HG03378 (cell line): ENCODE measurements at regions not wholly inside any gene's neighbourhood (a gene's known extent, or its start where the extent isn't known, plus 50 kb on each side); places are given as distances from the start of the nearest gene placed in this dataset.

Experiments used
- ATAC-seq: cut with Tn5 transposase; IDR thresholded peaks from one replicate; pipeline ENCODE4 v1.9.1; 2021; ENCODE audit warnings: mild to moderate bottlenecking, moderate library complexity; ENCODE audit not compliant: unreplicated experiment

DNA sequence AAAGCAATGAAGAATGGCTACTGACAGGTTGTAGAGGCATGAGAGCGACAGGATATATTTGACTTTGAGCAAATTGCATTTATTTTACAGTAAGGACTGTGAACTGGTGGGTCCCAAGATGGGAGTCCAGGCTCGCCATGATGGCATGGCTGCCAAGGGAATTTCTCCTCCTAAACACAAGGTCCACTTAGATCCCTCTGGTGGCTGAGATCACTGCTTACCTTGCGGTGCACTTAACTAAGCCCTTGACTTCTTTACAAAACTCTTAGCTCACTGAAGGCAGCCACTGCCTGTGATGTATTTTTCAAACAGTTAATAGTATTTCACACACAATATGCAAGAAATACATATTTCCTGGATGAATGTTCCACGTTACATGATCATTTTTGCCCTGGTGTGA is 50.3 kb upstream of the SORBS2 start:
- ATAC-seq = no peak

DNA sequence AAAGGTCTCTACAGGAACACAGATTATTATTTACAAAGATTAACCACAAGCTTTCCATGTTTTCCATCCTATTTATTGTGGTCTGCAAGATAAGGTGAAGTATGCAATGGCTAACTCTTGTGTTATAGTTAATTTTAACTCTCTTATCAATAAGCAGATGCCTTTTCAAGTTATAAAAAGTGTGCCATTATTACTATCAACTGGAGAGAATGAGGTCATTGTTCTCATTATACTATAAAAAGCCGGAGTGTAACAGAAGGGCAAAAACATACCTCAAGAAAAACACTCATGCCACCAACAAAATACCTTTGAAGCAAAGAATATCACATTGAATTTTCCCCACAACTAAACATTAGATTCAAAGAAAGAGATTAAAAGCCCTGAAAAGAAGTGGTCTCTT is 52.0 kb upstream of the SORBS2 start:
- no peak for ATAC-seq

DNA sequence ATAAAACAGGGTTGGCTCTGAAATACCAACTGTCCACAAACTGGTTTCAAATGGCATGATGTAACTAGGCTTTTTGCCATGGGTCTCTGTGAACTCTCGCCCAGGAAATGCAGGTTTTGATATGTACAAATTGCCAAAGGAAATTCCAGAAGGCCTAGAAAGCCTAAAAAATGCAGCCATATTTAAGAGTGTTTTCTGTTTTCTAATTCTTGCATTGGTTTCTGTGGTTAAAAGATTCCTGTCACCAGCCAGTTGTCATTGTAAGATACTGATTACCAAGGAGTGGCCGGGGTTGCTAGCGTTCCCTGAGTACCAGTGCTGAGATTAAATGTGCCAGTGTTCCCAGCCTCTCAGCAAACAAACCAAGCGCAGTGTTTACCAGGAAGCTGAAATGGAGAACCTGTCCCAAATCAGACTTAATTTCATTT is 53.9 kb upstream of the SORBS2 start:
- no peak for ATAC-seq

DNA sequence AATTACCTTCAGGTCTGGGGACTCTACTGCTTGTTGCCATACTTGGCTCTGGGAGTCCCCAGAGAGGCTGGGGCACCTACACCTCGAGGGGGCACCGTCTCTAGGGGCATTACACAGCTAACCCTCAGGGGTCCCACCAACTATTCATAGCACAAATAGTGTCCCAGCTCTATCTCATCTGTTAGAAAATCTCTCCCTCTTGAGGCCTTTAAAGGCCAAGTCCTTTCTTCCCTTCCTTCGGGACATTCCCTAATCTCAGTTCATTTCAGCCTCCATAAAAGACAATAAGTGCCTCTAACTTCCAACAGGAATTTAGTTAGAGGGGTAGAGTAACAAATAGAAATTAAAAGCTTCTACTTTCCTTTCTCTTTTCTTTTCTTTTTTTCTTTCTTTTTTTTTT is 55.8 kb upstream of the SORBS2 start:
- no peak for ATAC-seq

DNA sequence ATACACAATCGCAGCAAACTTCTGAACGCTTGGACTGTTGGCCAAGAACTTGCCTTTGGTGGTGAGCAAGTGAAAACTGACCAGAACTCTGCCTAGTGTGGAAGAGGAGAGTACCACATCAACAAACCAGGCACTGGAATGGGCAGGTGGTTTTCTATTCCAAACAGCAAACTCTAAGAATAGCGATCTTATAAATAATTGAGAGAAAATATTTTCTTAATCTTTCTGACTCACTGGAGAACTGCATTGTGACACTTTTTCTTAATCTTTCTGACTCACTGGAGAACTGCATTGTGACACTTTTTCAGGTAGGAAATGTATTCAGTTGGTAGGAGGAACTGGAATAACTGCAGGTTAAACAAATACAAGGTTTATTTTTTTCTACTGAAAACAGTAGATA is 57.0 kb upstream of the SORBS2 start:
- no peak for ATAC-seq

DNA sequence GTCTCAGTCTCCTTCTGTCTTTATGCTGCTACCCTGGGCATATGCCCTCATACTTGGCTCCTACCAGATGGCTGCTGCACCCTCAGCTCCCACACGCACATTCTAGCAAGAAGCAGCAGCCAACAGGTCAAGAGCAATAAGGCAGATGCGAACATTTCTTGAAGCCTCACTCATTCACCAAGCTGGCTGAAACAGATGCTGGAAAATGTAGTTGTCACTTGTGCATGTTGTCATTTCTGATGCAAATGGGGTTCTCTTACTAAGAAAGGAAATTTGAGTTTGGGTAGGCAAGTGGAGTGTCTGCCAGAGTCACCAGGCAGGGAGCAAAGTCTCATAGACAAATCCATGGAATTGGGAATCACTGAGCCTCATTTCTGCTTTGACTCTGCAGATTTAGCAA is 57.4 kb upstream of the SORBS2 start:
- ATAC-seq = no peak

DNA sequence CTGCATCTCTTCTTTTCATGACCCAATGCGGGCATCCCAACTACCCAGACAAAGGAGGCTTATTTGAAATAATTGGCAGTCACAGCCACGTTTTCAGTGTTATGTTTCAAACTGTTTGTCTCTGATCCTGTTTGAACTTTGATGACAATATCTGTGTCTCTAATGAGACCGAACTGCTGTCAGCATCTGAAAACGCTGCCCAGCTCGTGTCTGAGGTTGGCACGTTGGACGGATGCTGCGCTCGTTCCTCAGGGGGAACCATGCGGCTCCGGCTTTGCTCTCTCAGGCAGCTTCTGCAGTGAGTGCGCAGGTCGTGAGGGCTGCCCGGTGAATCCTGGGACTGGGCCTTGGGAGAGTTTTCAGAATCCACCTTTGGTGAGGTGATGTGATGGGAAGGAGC is 58.4 kb upstream of the SORBS2 start:
- ATAC-seq = no peak

DNA sequence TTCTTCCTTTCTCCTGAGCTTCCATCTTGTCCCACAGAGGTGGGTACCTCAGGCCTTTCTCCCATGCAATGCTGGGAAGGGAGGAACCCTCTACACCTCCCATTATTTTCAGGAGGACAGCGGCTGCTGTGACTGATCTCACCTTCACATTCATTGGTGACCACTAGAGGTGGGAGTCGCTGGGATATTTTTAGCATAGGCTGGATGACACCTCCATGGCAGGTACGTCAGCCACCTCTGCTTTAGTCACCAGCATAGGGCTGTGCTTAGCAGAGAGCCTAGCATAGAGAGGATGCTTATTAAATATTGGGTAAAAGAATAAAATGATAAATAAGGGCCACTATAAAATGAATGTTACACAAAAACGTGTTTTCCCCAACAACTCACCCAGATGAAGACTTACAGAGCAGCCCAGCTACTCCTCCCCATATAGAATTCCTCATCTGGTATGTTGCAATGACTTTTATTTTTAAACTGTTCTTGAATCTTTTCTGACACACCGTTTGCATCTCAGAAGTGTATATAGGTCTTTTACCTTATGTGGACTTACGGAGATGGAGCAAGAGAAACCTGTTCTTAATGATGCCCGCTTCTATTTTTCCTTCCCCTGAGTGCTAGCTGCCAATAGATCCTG is 60.9 kb upstream of the SORBS2 start:
- ATAC-seq = no peak

DNA sequence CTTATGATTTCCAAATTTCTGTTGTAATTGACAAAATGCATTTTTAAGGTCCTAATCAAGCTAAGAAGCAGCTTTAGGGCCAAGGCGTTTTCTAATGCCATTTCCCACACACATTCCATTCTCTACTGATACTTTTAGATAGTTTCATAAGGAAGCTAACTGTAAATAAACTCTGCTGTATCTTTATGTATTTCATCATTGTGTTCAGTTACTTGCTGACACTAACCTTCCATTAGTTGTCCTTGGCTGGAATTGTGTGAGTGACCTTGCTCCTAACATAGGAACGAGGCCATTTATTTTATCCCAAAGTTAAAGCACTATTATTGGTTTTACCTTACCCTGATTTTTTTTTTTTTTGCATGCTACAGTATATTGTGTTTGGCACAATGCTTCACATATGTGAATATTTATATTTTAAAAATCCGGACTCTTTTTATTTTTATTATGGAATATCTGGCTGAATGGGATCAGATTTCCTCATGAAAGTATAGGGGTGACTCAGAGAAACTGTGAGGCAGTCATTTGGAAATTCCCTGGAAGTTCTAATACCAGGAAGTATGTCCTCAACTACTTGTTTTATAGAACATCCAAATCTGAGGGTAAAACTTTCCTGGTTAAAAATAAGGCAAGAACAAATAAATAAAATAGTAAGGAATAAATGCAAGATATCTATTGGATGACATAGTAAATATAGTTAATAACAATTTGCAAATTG is 62.7 kb upstream of the SORBS2 start:
- ATAC-seq = no peak

DNA sequence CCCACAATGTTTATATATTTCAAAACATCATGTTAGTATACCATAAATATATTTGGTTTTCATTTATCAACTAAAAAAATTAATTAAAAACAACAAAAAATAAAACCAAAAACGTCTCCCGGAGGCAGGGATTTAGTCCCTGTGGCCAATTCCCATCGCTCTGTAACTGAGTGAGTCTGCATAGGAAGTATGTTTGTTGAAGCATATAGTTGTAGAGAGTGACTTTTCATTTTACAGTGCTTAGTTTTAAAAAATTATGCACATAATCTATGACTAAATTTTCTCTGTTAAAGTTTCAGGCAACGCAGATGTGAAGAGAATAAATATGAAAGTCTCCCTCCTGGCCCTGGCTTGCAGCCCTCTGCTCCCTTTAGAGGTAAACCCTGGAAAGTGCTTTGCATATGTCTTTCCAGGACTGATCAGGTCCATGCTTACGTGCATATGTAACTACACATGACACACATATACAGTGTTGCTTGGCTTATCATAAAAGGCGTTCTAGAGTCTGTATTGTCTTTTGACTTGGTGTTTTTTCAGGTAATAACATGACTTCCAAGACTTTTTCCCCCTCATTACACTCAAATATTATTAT is 63.4 kb upstream of the SORBS2 start:
- ATAC-seq = no peak

DNA sequence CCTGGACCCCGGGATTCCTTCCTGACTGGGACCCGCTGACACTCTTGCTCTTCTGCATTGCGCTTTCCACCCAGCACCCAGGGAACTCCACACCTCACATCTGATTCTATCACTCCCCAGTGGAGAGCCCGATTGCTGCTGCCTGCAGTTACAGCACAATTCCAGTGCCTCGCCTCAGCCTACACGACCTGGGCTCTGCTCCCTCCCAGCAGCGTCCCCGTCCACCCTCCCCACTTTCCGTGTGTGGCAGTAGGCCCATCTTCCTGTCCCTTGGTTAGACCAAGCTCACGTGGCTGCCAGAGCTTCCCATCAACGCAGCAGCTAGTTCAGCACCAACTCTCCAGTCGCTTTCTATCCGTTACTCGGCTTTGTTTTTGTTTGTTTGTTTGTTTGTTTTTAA is 66.6 kb upstream of the SORBS2 start:
- no peak for ATAC-seq

DNA sequence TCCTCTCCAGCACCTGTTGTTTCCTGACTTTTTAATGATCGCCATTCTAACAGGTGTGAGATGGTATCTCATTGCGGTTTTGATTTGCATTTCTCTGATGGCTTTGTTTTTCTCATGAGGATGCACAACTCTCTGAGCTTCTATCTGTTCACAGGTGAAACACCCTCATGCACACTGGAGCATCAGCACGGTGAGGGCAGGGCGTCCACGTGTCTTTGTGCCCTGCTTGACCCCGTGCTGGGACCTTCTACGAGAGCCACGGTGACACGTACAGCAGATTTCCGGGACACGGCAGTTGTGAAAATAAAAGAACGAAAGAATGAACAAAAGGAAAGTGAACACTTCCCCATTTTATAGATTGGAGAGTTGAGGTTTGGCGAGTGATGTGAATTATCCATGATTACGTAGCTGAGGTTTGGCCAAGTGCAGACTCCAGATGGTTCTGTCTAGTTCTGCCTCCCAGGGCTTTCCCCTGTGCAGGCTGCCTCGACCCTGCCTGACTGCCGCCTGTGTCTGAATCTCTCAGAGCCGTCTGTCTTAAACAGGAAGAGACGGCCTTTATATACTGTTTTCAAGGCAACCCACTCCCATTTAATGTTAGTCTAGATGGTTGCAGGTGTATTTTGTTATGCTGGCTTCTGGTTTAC is 67.8 kb upstream of the SORBS2 start:
- no peak for ATAC-seq

DNA sequence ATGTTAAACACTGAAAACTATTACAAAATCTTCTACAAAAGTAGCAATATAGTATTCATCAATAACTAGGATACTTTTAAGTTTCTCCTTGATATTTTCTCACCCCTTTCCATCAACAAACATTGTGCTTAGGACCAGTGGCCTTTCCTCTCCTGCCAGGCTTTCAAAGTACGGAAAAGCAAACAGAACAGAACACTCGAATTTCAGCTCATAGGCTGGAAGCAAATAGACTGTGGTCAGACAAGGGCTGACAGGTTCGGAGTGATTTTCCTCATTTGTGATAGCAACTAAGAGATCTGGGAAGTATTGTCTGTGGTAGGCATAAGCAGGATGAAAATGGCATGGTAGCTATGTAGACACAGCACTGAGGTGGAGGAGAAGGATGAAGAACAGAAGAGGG is 68.6 kb upstream of the SORBS2 start:
- ATAC-seq = no peak

DNA sequence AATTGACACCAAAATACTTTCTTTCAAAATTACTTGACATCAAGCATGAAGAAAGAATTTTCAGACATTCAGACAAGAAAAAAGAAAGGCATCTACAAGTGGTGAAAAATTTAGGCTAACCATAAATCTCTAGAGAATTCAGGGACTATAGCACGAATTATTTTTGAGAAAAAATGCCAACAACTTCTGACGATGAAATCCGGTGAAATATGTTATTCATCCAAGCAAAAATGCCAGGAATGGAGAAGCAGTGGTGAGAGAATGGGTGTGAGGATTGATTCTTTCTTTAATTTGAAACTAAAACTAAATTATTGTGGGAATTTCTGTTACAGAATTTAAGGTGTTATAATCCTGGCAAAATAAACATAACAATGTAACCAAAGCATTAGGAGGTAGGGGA is 69.4 kb upstream of the SORBS2 start:
- ATAC-seq = no peak

DNA sequence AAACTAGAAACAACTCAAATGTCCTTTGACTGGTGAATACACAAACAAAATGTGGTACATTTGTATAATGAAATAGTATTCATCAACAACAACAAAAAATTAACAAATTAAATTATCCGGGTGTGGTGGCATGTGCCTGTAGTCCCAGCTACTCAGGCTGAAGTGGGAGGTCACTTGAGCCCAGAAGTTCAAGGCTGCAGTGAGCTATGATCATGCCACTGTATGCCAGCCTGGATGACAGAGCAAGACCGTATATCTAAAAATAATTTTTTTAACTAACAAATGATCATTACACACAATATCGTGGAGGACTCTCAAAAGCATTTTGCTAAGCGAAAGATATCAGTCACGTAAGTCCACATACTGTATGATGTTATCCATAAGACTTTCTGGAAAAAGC is 71.6 kb upstream of the SORBS2 start:
- ATAC-seq = no peak

DNA sequence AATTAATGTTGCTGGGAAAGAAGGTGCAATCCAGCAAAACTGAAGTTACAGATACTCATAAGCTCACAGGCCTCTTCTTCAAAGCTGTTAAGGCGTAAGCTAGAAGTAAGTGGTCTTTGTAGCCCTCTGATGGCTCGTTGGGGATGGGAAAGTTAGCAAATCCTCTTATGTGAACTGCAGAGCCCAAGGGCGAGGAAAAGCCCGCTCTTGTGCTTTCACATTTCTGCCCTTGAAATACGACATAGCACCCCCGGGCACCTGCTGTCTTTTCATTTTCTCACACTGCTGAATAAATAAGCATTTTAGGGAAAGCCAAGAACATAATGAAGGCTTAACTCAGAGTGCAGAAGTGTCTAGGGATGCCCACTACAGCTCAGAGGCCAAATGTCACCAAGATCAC is 73.1 kb upstream of the SORBS2 start:
- ATAC-seq = no peak

DNA sequence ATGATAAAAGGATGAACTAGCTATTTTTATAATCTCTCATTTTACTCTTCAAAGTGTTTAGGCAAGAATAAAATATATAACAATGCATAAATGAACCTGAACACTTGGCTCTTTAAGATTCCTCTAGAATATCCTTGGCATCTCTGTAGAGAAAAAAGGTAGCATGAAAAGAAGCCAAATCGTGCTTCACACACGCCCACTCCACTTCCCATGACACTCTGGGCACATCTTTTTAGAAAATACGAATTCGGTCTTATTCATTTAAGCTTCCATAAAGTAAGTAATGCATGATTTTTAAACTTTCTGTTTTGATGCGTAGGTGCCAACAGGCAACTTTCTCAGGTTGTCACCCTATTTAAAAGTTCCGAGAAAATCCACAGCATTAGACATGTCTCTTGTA is 73.6 kb upstream of the SORBS2 start:
- ATAC-seq = no peak

DNA sequence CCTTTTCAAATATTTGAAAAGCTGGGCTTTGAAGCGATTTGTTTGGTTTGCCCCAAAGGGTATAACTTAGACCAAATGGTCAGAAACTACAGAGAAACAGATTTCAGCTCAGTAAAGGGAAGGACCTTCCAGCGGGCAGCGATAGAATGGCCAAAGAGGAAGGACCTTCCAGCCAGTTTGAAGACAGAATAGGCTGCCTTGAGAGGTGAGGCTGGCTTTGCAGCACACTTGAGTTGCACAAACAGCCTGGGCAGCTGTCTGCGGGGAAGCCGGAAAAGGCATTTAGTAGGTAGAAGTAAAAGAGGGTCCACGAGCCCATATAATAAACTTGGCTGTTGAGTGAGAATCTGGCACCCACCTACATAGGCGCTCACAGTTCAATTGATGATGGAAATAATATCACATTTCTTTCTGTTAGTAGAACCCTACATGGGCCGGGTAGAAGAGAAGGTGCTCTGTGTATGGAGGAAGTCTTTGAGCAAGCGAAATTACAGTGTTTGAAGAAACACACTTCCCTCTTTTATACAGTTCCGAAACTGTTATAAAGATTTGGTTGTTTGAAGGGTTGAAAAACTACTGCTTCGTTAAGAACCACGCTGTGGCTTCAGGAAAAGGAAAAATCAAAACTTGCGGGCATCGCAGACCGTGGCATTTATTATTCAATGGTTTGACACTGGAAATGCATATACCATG is 75.0 kb upstream of the SORBS2 start:
- no peak for ATAC-seq

DNA sequence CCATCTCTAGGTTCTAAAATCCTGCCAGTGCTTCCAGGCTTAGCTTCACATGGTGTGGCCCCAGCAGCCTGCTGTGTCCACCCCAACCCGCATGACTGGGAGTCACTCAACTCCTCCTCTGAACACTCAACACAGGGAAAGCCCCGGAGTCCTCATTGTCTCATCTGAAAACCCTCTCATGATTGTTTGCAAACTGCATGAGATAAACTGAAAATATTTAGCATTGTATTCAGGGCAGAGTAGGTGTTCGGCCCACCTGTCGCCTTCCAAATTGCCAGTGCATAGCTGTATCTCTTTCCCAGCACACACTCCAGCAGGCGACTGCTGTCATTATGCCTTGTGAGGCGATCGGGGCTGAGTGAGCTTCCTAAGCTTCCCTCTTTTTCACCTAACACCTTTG is 76.7 kb upstream of the SORBS2 start:
- no peak for ATAC-seq

DNA sequence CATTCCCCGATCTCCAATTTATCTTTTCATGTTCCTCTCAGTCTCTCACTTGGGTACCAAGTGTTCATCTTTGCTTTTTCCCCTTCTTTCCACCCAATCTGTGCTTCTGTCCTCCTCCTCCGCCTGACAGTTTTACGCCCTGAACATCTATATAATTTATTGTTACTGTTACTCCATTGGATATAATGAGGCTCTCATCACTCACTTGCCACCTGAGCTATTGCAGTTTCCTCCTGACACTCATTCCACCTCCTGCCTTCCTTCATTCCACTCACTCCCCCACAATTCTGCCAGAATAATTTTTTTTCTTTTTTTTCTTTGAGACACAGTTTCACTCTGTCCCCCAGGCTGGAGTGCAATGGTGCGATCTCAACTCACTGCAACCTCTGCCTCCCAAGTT is 77.6 kb upstream of the SORBS2 start:
- no peak for ATAC-seq

DNA sequence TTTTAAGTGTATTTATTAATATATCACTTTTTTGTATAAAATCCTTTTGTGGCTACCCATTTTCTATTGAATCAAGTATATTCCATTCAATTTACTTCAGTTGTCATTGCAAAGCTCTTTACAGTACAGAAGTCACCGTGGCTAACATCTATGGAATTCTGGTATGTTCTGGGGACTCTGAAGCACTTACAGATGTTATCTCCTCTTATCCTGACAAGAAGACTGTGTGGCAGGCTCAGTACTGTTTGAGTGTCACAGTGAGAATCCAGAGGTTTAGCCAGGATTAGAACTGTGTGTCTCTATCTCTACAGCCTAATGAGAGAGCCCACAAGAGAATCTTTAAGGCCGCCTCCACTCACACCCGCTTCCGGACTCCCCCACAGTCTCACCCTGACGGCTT is 78.2 kb upstream of the SORBS2 start:
- ATAC-seq = no peak

DNA sequence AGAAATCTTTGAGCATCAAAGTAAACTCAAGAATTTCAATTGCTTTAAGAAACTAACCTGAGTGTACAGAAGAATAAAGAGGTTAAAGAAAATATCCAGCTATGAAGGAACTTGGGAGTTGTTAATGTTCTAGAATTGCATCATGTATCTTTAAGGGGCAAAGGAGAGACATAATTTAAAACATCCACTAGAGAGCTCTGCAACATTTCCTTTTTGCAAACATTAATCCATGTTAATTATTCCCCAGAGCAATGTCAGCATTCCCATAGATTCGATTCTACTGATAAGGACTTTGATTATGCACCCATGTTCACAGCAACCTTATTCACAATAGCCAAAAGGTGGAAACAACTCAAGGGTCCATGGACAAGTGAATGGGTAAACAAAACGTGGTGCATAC is 80.2 kb upstream of the SORBS2 start:
- ATAC-seq = no peak
